ENCODE measurements at regions not wholly inside any gene's neighbourhood (a gene's known extent, or its start where the extent isn't known, plus 50 kb on each side); places are given as distances from the start of the nearest gene placed in this dataset.
"Not testable (repeated sequence)": the region's sequence is repeated elsewhere in the genome, so short reads cannot be mapped to it uniquely, and the experiment has no call there.

DNA sequence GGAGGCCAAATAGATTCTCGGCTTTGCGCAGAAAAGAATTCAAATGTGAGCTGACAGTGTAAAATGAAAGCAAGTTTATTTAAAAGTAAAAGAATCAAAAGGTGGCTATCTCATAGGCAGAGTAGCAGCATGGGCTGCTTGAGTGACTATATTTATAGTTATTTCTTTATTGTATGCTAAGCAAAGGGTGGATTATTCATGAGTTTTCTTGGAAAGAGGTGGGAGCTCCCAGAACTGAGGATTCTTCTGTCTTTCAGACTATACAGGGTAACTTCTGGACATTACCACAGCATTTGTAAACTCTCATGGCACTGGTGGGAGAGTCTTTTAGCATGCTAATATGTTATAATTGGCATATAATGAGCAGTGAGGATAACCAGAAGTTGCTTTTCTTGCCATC, 659.9 kb downstream of the RWDD3 start:
- no peak for DNase-seq (ENCODE audit: low read depth in 2 of 2)

DNA sequence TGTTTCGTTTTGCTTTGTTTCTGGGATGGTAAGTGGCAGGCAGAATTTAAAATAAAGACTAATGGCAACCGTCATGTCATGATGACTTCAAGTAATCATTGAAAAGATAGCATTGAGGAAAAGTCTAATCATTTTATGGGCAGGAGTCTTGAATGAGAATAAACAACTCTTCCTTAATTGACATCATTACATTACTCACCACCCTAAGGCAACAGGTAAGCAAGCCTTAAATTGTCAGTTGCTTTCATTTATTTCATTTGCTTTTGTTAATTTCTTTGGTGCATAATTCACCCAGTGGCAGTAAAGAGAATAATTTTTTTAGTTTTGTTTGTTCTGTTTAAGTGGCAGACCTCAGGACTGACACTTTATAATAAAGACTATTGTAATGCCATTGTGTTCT, 669.0 kb downstream of the RWDD3 start:
- DNase-seq (ENCODE audit: low read depth in 2 of 2): no peak

DNA sequence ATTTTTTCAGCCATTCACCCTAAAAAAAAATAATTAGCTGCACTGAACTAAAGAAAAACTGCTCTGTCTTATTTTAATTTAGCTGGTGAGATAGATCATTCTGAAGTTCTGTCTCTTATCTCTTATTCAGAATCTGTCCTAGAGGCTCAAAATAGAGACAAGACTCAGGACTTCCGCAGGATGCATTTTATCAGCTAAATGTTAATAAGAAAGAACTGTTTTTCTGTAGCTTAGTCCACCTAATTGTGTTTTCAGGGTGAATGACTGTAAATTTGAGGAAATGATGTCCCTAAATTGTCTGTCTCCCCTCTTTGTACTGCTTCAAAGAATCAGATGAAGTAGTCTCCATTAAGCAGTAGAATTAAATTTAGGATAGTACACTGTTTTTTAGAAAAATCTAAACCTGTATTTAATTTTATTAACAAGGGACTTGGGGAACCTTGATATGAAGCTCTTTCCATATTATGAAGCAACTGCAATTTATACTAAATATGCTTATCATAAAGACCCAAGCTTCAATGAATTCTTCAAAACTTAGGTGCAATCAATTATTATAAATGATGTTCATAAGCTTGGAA, 671.9 kb downstream of the RWDD3 start:
- DNase-seq (ENCODE audit: low read depth in 2 of 2): no peak

DNA sequence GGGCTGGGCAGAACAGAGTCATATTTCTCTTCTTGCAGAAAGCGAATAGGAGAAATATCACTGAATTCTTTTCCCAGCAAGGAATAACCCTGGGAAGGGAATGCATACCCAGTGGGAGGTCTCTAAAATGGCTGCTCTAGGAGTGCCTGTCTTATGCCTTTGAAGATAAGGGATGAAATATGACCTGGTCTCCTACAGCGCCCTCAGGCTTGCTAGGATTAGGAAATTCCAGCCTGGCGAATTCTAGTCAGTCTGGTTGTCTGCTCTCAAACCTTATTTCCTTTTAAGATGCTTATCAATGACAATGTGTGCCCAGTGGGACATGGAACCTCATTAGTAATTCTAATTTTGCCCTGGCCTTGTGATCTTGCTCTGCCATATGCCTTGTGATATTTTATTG, 677.7 kb downstream of the RWDD3 start:
- not testable (repeated sequence) for DNase-seq (ENCODE audit: low read depth in 2 of 2)

DNA sequence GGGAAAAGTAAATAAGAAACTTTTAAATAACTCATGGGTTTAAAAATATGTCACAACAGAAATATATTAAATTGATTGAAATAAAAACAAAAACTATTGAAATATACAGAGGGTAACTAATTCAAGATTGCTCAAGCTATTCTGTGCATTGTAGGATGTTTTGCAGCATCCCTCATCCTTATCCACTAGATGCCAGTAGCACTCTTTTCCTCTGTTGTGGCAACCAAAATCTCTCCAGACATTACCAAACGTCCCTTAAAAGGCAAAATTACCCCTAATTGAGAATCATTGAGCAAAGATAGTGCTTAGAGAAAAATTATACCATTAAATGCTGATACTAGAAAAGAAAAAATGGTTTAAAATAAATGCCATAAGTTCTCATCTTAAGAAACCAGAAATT, 682.6 kb downstream of the RWDD3 start:
- DNase-seq (ENCODE audit: low read depth in 2 of 2): no peak

DNA sequence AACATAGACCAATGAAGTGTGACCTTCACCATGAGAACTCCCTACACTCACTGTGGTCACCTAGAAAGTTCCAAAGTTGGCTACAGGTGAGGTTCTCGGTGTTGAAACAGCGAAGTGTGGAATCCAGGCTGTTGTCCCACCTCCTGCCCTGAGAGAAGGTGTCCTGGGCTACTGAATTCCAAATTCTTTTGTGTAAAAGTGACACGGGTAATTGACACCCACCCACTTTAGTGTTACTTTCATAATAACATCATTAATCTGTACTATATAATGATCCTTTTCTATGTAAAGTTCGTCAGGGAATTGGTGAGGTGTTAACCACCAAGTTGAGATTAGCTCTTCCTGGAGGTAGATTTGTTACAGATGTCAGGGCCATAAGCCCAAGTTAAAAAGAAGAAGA, 690.7 kb downstream of the RWDD3 start:
- no peak for DNase-seq (ENCODE audit: low read depth in 2 of 2)

DNA sequence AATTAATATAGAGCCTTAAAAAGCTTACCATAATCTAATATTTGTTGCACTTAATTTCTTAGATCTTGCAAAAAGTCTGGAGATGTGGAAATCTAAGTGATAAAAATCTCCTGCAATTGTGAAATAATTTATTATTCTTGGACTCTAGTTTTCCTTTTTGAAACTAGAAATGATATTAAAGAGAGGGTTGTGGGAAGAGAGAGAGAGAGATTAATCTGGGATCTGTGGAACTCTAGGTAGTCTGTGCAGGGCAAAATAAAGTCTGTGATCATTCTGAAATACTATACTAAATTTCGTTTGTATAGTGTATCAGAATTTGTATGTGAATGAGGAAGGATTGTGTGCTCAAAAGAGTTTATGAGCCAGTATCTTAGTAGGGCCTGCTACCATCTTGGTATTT, 692.3 kb downstream of the RWDD3 start:
- DNase-seq (ENCODE audit: low read depth in 2 of 2): no peak

DNA sequence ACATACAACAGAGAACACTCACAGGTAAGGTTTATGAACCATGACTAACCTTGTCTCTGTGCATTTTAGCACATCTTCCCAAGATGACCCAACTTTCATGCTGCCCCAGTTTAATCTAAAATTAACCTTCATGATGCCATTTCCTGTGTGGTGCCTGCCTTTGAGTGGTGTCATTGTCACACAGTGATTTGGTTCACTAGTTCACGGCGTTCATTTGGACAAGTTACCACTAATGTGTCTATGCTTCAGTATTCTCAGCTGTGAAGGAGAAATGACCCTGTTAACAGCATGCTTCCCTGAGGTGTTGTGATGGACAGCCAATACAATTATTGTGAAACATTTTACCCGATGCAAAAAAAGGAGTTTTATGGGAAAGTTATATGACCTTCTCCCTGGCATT, 693.1 kb downstream of the RWDD3 start:
- DNase-seq (ENCODE audit: low read depth in 2 of 2): no peak

DNA sequence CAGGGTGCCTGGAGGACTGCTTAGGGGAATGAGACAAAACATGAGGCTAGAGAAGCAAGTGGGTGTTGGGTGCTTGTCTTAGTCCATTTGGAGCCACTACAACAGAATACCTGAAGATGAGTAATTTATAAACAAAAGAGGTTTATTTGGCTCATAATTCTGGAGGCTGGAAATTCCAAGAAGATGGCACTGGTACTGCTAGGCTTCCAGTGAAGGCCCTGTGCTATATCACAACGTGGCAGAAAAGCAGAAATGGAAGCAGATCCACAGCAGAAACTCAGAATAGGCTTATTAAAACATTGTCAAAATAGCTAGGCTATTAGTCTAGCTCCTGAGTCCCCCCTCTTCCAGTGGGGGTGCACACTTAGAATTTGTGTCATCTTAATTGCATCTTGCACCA, 701.7 kb downstream of the RWDD3 start:
- DNase-seq (ENCODE audit: low read depth in 2 of 2): no peak

DNA sequence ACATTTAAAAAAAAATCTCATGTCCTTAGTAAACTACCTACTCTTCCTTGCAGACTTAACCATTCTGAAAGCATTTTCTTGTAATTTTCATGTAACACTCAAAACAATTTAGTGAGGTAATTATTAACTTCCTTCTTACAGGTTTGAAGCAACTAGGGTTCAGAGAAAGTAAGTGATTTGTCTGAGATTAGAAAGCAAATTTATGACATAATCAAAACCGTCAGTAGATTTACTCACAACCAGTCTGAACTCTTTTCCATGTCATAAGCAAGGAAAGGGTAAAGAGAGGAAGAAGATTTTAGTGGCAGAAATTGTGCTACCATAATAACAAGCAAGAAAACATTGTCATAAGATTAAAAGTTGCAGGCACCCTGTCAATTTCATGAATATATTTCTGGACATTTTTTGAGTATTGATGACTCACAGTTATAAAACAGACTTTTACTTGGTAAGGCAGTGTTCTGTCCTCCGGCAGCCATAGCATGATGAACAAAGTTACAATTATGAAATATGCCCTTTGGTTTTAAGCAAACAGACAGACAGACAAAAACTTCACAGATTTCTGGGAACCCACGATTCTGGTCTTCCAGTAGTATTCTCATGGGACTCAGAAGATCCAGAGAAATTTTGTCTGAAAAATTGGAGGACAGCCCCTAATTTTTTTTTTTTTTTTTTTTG, 707.2 kb downstream of the RWDD3 start:
- no peak for DNase-seq (ENCODE audit: low read depth in 2 of 2)

DNA sequence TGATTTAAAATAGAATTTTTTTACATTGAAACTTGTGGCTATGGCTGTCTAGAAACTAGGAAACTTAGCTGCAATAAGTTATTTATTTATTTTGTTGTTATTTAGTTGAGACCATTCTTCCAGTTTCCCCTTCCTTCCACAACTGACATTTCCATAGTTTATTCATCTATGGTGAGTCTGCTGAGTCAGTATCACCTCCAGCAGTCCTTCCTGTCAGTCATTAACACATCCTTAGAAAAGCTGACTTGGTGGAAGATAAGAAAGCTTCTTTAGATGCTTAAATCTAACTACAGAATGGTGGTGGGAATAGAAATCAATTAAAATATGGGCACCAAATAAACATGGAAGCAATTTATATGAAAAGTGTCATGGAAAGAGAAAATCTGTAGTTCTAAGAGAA, 714.0 kb downstream of the RWDD3 start:
- no peak for DNase-seq (ENCODE audit: low read depth in 2 of 2)

DNA sequence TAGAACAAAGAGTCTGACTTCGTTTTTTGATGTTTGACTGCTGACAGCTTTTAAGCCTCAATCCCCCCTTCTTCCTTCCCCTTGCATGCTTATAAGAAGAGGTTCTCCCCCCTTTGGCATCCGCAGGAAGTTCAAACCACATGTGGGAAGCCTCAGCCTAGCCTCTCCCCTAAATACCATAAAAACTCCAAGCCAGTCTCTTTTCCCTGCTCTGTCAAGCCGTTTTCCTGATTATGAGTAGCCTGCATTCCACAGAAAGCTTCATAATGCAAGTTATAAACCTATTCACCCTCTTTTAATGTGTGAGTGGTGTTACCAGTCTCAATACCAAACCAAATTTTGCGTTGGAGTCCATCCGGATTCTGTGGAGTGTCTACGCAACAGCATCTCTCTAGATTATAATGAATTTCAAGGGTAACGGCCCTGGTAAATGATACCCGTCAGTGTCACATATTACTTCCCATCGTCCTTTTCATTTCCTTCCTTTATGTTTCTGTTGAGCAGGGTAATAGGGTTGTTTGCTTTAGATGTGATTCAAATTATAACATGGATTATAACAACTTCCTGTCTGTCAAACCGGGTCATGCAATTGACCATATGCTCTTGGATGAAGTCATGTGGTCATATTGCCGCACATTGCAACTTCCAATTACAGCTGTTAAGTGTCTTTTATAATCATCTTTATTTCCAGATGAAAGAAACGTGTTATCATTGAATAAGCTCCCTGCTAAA, 717.5 kb downstream of the RWDD3 start:
- DNase-seq (ENCODE audit: low read depth in 2 of 2): no peak

DNA sequence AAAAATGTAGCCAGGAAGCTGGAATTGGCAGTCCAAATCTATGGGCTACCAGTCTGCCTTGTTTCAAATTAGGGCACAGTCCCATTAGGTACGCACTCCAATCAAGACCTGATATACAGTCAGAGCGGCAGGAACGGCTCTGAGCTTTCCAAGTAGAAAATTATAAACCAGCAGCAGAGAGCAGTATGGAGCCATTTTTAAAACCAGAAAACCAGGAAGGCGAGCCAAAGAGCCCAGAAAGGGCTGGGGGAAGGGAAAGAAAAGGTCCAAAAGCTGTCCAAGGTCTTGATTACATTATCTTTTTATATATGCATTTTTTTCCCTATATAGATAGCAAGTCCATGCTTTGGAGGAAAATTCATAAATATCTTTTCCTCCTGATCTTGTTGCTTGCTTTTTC, 719.0 kb downstream of the RWDD3 start:
- DNase-seq (ENCODE audit: low read depth in 2 of 2): no peak

DNA sequence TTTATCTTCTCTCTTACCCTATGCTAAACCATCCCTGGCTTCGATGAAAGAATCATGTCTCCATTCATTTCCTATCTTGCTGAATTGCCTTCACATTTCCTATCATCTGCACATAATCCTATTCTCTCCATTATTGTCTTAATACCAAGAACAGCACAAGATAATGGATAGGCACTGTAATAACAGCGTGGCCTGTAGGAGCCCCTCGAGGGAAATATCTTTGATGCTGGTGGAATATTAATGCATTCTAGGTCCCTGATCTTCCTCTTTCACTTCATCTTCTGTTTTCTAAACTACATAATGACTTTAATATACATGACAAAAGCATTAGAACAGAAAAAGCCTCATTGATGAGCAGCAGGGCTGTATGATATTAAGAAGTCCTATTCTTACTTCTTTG, 720.6 kb downstream of the RWDD3 start:
- DNase-seq (ENCODE audit: low read depth in 2 of 2): no peak

DNA sequence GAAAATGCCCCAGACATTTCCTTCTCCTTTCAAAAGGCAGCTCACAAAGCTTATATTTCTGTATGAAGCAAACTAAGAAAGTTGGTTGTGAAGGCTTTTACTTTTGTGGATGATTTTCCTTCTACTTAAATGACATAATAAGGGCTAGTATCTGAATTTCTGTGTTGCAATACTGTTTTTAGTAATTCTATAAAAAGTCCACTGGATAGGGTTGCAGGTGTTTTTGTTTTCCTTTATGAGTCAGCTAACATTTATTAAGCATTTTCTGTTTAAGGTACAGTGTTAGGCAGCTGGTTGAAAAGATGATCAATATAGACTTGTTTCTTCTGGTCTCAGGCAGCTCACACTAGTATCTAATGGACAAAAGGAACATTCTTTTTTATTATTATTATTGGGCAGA, 722.2 kb downstream of the RWDD3 start:
- no peak for DNase-seq (ENCODE audit: low read depth in 2 of 2)

DNA sequence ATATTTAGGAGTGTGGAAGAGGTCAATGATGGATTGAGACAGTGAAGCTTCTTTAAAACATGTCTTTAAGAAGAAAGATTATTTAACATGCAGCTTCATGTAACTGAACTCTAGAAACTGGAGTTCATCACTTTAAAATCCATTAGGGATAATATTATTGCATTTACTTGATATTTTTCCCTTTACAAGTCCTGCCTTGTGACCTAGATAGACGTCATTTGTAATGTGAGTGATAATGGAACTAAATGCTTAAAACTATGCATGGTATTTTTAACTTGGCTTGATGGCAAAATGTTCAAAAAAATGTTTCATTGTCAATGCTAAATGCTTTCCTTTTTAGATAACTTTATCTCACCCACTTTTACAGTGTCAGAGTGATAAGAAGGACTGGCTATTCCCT, 723.7 kb downstream of the RWDD3 start:
- DNase-seq (ENCODE audit: low read depth in 2 of 2): no peak

DNA sequence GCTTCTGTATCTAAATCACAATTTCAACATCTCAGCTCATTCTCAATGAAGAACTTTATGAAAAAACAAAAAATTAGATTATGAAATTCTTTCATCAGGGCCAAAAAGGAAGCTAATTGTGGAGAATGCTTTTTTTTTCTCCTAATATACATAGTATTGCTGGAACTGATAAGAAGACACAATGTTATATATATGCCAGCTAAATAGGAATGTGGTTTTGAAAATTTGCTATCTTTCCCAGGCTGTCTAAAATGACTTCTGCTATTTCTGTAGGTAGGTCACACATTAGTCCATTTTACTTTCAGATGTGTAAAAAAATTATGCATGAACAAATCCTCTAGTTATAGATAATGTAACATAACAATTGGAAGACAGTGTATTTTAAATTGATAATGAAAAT, 732.9 kb downstream of the RWDD3 start:
- no peak for DNase-seq (ENCODE audit: low read depth in 2 of 2)

DNA sequence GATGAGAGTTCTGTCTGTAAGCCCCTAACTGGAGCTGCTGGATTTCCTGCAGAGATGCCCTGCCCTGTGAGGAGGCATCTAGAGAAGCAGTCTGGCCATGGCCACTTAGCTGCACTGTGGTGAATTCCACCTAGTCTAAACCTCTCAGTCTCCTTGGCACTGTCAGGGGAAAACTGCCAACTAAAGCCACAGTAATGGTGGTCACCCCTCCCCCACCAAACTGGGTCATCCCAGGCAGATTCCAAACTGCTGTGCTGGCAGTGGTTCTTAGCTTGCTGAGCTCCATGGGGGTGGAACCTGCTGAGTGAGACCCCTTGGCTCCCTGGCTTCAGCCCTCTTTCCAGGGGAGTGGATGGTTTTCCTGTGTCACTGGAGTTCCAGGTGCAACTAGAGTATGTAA, 740.6 kb downstream of the RWDD3 start:
- DNase-seq (ENCODE audit: low read depth in 2 of 2): no peak

DNA sequence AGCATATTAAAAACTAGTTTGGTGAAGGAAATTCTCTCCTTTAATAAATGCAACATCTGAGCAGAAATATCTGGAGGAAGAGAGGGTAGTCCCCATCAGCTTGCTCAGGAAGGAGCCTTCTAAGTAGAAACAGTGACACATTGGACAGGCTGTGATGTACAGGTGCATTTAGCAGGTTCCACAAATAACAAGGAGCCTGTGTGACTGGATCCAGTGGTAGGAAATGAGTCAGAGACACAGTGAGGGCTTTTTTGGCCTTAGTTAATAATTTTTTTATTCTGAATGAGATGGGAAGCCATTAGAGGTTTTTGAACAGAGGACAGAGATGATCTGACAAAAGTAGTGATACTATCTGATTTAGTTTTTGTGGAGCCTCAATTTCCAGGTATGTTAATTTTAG, 738.9 kb upstream of the PTBP2 start:
- DNase-seq (ENCODE audit: low read depth in 2 of 2): no peak

DNA sequence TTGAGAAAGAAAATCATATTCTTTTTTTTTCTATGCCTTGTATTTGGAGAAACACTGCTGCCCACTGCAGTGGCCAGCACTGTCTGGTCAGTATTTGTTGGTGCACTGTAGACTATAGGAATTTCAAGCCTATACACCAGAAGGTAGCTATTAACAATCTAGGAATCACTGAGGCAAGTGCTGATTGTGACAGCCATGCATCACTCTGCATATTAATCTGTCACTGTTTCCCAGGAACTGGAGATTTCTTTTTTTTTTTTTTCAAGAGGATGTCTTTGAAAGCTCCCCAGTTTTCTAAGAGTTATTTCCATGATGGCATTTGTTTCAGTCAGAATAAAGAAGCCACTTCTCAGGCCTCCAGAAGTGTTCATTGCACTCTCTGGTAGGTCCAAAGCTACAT, 737.8 kb upstream of the PTBP2 start:
- DNase-seq (ENCODE audit: low read depth in 2 of 2): no peak

DNA sequence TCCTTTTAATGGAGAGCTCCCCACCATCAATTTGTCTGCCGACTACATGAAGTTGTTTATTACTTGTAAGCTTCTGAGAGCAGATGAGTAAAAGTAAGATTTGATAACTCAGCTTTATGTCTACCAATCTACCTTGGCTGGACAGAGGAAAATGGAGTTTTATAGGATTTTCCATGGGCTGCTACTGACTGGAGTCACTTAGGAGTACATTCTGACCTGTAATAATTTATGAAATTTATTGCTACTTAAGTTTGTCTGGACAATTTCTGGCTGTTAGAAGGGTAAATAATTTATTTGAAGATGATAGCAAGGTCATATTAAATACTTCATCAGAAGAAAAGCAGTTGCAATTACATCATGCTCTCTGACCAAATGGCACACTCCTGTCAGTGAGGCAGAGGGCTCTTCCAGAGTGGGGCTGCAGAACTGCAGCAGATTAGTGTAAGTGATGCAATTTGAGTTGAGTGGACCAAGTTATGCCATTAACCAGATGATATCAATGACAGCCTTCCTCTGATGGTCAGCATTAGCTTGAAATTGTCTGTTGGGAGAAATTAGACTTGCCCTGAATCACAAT, 736.7 kb upstream of the PTBP2 start:
- no peak for DNase-seq (ENCODE audit: low read depth in 2 of 2)

DNA sequence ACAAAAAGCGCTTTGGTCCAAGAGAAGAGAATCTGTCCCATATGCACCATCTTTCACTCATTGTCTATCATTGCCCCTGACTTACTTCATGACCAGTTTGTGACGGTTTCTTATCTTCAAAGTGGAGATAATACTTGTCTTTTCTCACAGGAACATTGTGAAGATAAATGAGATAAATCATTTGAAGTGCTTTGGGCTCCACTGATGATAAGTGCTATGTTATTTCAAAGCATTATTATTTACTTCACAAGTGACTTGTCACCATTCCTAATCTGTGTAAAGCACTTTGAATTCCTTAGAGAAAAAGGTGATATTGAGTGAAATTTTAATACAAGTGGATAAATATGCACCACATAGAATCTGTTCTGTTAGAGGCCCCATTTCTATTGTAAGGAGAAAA, 731.6 kb upstream of the PTBP2 start:
- no peak for DNase-seq (ENCODE audit: low read depth in 2 of 2)

Measured in stimulated activated CD4-positive, alpha-beta T cell treated with anti-CD3 and anti-CD28 coated beads, Interleukin-12 subunit alpha, Interleukin-12 subunit beta, amount 100 ng/mL, for 24 hours (primary cell).